ENCODE measurements at regions not wholly inside any gene's neighbourhood (a gene's known extent, or its start where the extent isn't known, plus 50 kb on each side); places are given as distances from the start of the nearest gene placed in this dataset.

DNA sequence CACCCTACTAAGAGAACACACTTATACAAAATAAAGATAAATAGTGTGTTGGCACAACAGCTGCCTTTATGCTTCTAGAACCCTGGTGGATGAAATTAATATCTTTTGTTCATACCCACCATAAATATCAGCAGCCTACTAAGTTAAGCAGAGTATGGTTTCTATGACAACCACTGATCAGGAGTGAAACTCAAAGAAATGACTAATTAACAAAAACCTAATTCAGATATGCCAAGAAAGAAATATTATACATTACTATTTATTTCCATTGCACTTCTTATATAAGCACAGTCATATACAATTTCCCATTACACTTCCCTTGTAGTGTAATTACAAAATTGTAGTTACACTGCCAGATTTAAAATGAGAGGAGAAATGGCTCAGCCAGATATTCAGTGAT, 164.1 kb upstream of the CDKN3 start:
- TF ChIP-seq CHD1 (IDR thresholded peaks at IDR 0.05; ENCODE audit: low read depth, low read length) (no peak), CTCF (conservative IDR thresholded peaks at IDR 0.05; ENCODE audit: low read depth, low read length) (no peak), MAZ (IDR thresholded peaks at IDR 0.05; ENCODE audit: borderline replicate concordance, low read depth, low read length) (no peak), RAD21 (IDR thresholded peaks at IDR 0.05; ENCODE audit: low read length) (no peak), RFX5 (IDR thresholded peaks at IDR 0.05; ENCODE audit: low read depth, low read length) (no peak), POLR2A (IDR thresholded peaks at IDR 0.05; ENCODE audit: low read depth, low read length) (no peak), USF2 (IDR thresholded peaks at IDR 0.05; ENCODE audit: low read depth, low read length) (no peak), MXI1 (IDR thresholded peaks at IDR 0.05; ENCODE audit: borderline replicate concordance, low read depth, low read length) (no peak), BHLHE40 (IDR thresholded peaks at IDR 0.05; ENCODE audit: low read depth, low read length) (no peak)
- TF ChIP-seq, protein P1, sequence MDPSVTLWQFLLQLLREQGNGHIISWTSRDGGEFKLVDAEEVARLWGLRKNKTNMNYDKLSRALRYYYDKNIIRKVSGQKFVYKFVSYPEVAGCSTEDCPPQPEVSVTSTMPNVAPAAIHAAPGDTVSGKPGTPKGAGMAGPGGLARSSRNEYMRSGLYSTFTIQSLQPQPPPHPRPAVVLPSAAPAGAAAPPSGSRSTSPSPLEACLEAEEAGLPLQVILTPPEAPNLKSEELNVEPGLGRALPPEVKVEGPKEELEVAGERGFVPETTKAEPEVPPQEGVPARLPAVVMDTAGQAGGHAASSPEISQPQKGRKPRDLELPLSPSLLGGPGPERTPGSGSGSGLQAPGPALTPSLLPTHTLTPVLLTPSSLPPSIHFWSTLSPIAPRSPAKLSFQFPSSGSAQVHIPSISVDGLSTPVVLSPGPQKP (IDR thresholded peaks at IDR 0.05; ENCODE audit: borderline replicate concordance, low read depth, low read length) = no peak
